Psoas muscle (tissue), 7 donors: ENCODE measurements at regions not wholly inside any gene's neighbourhood (a gene's known extent, or its start where the extent isn't known, plus 50 kb on each side); places are given as distances from the start of the nearest gene placed in this dataset.

Source experiments
- ATAC-seq, 4 donors: fragments of 200-7000 bp; cut with Tn5 transposase; one replicate each; pipeline ENCODE4 v1.9.1; 2020; ENCODE audit warnings: moderate library complexity in 3 of 4, mild to moderate bottlenecking in 2 of 4
- DNase-seq, 2 donors: peaks; one replicate each; pipeline ENCODE4 v3.0.0-alpha.2; 2020
- H3K27ac ChIP-seq: fragments of 200-600 bp; one replicate; pipeline ENCODE4 v1.8.0; 2022
- H3K27me3 ChIP-seq, 3 donors: fragments of 200-600 bp in 1 of 3; one replicate each; pipeline versions ENCODE4 v1.6.1 to v1.8.0; 2013 to 2022; ENCODE audit warnings: low read length in 2 of 3, mild to moderate bottlenecking in 2 of 3, moderate library complexity in 1 of 3; ENCODE audit not compliant: insufficient read depth in 3 of 3
- H3K36me3 ChIP-seq, 2 donors: fragments of 200-600 bp in 1 of 2; one replicate each; pipeline versions ENCODE4 v1.6.1 to v1.8.0; 2013 to 2022; ENCODE audit warnings: low read depth in 1 of 2, mild to moderate bottlenecking in 1 of 2, moderate library complexity in 1 of 2; ENCODE audit not compliant: insufficient read depth in 1 of 2
- H3K4me1 ChIP-seq: fragments of 200-600 bp; one replicate; pipeline ENCODE4 v1.8.0; 2022
- H3K4me3 ChIP-seq: fragments of 200-600 bp; one replicate; pipeline ENCODE4 v1.8.0; 2022; ENCODE audit warnings: mild to moderate bottlenecking
- H3K9me3 ChIP-seq: fragments of 200-600 bp; one replicate; pipeline ENCODE4 v1.8.0; 2022
- CTCF ChIP-seq: fragments of 200-600 bp; IDR thresholded peaks from one replicate; pipeline ENCODE4 v1.8.0; 2022; ENCODE audit warnings: antibody characterized with exemption
- WGBS, 3 donors: extraction: QIAGEN DNeasy Blood & Tissue Kit; methylation state at CpG; one replicate each; pipeline versions ENCODE4 v1.1.6 to v1.1.7; 2013; 5-methylcytosine and 5-hydroxymethylcytosine counted together
- intact Hi-C, 2 donors: fragments of 100-400 bp; cut with DNase I; formaldehyde crosslinking; loops; one replicate each; pipeline versions ENCODE4 v1.11.0 to v1.14.2; 2022
- donor health status: healthy with polysubstance abuse.
- donor health status: DM: no; HTN: no; CAD: no; lungs with moderate emphysema.
- donor health status: Bipolar disorder and iron deficiency.
- donor health status: healthy.
- donor health status: DM: yes; HTN: yes; CAD: no.
- donor health status: DM: no; HTN: no; CAD: no.
- donor health status: DM: yes; HTN: yes; CAD: no.

- no peak overlapping the region for H3K27ac ChIP-seq
- H3K4me1 ChIP-seq, result no peaks in the 10 kb centered on the region
- H3K4me3 ChIP-seq, result no peak overlapping the region
- H3K36me3 ChIP-seq, result no peaks in the 10 kb centered on the region
- peaks cover 5% of the 10 kb centered on the region for H3K9me3 ChIP-seq
- H3K27me3 ChIP-seq, result no peaks in the 10 kb centered on the region
- no peak for ATAC-seq
- no peak for TF ChIP-seq CTCF
- 39 to 50% (median 41%) methylated on average over 2 of the region's 2 CpGs for WGBS, 3 donors
- DNase-seq, result no peak
- intact Hi-C loops, result no loop called here
Measured at GRCh38 chr20:40205971-40206370, 483.1 kb downstream of the MAFB start.

DNA sequence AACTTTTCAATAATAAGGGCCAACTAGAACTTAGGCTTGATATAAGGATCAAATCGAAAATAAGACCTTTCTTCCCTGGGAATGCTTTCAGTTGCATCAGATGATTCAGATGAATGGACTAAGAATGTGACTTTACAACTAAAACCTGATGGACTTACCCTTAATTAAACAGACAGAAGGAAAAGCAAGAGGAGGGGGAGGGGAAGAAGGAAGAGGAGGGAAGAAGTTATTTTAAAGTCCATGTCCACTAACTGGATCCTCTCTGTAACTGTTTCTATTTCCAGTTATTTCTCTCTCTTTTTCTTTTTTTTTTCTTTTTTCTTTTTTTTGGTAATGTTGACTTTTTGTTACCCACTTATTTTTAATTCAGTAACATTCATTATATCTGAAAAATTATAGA lies 486.0 kb downstream of the MAFB start:
- Histone ChIP-seq H3K9me3 (peaks cover 2% of the 10 kb centered on the region), H3K27ac (no peak overlapping the region), H3K4me3 (no peak overlapping the region), H3K36me3 (no peaks in the 10 kb centered on the region), H3K4me1 (no peaks in the 10 kb centered on the region), H3K27me3 (no peaks in the 10 kb centered on the region)
- 88 to 91% (median 90%) methylated on average over 1 of the region's 1 CpG for WGBS, 3 donors
- no peak for TF ChIP-seq CTCF
- no peak for ATAC-seq
- intact Hi-C loops, result no loop called here
- DNase-seq, result no peak

- intact Hi-C loops, result no loop called here
- 38 to 56% (median 43%) methylated on average over 4 of the region's 4 CpGs for WGBS, 3 donors
- no peaks in the 10 kb centered on the region for H3K4me1 ChIP-seq
- no peaks in the 10 kb centered on the region for H3K27me3 ChIP-seq
- no peak for TF ChIP-seq CTCF
- ATAC-seq (no peak), DNase-seq (no peak)
- H3K36me3 ChIP-seq, result no peaks in the 10 kb centered on the region
- no peak overlapping the region for H3K27ac ChIP-seq
- no peaks in the 10 kb centered on the region for H3K9me3 ChIP-seq
- no peak overlapping the region for H3K4me3 ChIP-seq
Measured at GRCh38 chr20:40197691-40198090, 491.3 kb downstream of the MAFB start.

- H3K27ac ChIP-seq, result no peak overlapping the region
- H3K27me3 ChIP-seq, result no peaks in the 10 kb centered on the region
- no peaks in the 10 kb centered on the region for H3K9me3 ChIP-seq
- H3K4me3 ChIP-seq, result no peak overlapping the region
- no peaks in the 10 kb centered on the region for H3K4me1 ChIP-seq
- no peak for ATAC-seq
- intact Hi-C loops, result no loop called here
- 38 to 61% (median 44%) methylated on average over 2 of the region's 2 CpGs for WGBS, 3 donors
- no peaks in the 10 kb centered on the region for H3K36me3 ChIP-seq
- no peak for DNase-seq
- TF ChIP-seq CTCF, result no peak
Measured at GRCh38 chr20:40196846-40197436, 492.1 kb downstream of the MAFB start.

DNA sequence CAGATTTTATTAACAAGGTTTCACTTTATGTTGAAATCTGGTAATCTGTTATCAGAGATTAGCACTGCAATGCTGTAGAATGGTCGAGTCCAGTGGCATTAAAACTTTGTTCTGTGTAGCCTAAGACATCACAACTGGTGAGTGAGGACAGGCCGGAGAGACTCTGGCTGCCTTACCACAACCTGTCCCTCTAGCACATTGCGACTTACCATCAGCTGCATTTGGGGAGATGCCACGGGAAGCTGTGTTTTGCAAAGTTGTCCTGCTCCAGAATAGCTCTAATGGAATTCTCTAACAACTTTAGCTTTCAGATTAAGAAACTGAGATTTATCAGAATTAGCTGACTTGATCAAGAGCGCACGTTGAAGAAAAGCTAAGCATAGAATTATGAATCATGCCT lies 493.3 kb downstream of the MAFB start:
- no peaks in the 10 kb centered on the region for H3K27me3 ChIP-seq
- WGBS, 3 donors, result 64 to 83% (median 69%) methylated on average over 6 of the region's 6 CpGs
- intact Hi-C loops, result no loop called here
- no peak overlapping the region for H3K4me3 ChIP-seq
- H3K9me3 ChIP-seq, result no peaks in the 10 kb centered on the region
- H3K27ac ChIP-seq, result no peak overlapping the region
- no peak for TF ChIP-seq CTCF
- ATAC-seq, result no peak
- no peaks in the 10 kb centered on the region for H3K36me3 ChIP-seq
- no peaks in the 10 kb centered on the region for H3K4me1 ChIP-seq
- no peak for DNase-seq
